Lower lobe of right lung (tissue), 2 donors: ENCODE measurements at regions not wholly inside any gene's neighbourhood (a gene's known extent, or its start where the extent isn't known, plus 50 kb on each side); places are given as distances from the start of the nearest gene placed in this dataset.

Experiments
- ATAC-seq, 2 donors: fragments of 200-7000 bp; cut with Tn5 transposase; one replicate each; pipeline ENCODE4 v1.9.1; 2020 to 2022; ENCODE audit warnings: mild to moderate bottlenecking in 2 of 2, moderate library complexity in 2 of 2
- DNase-seq: peaks from one replicate; pipeline ENCODE4 v3.0.0-alpha.2; 2020
- H3K27ac ChIP-seq: fragments of 200-600 bp; one replicate; pipeline ENCODE4 v1.8.0; 2022
- H3K27me3 ChIP-seq: fragments of 200-600 bp; one replicate; pipeline ENCODE4 v1.8.0; 2022; ENCODE audit warnings: low read depth
- H3K36me3 ChIP-seq: fragments of 200-600 bp; one replicate; pipeline ENCODE4 v1.8.0; 2022; ENCODE audit warnings: mild to moderate bottlenecking
- H3K4me1 ChIP-seq: fragments of 200-600 bp; one replicate; pipeline ENCODE4 v1.8.0; 2022
- H3K4me3 ChIP-seq: fragments of 200-600 bp; one replicate; pipeline ENCODE4 v1.8.0; 2022; ENCODE audit warnings: mild to moderate bottlenecking
- H3K9me3 ChIP-seq: fragments of 200-600 bp; one replicate; pipeline ENCODE4 v1.8.0; 2022
- intact Hi-C: fragments of 100-400 bp; cut with DNase I; formaldehyde crosslinking; loops from one replicate; pipeline ENCODE4 v1.11.0; 2022
- TF ChIP-seq, protein P1 (sequence below): fragments of 200-600 bp; IDR thresholded peaks from one replicate; pipeline ENCODE4 v1.8.0; 2022; ENCODE audit warnings: antibody characterized with exemption, mild to moderate bottlenecking
- donor health status: DM: no; HTN: yes; CAD: no; lungs with severe emphysema.

DNA sequence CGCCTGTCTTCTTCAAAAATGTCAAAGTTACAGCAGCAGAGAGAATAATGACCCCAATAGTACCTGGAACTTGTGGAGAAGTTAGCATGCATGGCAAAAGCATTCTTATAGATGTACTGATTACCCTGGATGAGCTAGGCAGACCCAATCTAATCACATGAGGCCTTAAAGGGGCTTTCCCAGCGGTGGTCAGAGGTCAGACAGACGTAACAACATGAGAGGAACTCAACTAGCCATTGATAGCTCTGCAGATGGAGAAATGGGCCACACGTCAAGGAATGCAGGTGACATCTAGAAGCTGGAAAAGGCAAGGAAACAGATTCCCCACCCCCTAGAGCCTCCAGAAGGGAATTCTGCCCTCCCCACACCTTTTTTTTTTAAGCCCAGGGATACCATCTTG, 156.8 kb upstream of the ARID1B start:
- intact Hi-C loops, result no loop called here
- no peaks in the 10 kb centered on the region for H3K36me3 ChIP-seq
- H3K4me3 ChIP-seq, result no peak overlapping the region

DNA sequence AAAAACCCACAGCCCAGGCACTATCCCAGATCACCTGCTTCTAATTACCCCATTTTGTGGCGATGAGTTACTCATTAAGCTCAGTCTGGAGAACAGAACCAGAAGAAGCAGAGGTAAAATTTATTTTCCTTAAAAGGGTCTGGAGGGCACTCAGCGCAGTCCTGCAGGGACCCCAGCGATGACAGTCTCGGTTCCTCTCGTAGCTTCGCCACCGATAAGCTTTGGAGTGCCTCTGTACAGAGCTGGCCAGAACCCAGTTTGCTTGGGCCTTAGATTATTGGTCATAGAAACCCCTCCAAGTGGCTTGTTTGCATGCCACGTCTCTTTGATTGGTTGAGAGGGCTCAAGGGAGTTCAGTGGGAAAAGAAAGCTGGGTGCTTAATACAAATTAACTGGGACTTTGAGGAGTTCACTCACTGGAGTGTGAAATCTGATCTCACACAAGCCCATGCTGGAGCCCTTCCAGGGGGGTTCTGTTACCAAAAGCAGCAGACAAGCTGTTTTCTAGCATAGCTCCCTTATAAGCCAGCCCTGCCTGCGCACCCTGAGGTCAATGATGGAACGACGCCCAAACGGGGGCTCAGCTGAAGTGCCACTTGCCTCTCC, 158.5 kb upstream of the ARID1B start:
- no peaks in the 10 kb centered on the region for H3K9me3 ChIP-seq
- no peaks in the 10 kb centered on the region for H3K36me3 ChIP-seq
- peak overlapping the region; percentile 16 for H3K4me3 ChIP-seq
- ATAC-seq (peak; percentile 82 to 86), DNase-seq (no peak)
- intact Hi-C loops, result no loop called here
- H3K27me3 ChIP-seq, result no peaks in the 10 kb centered on the region
- peaks cover 13% of the 10 kb centered on the region for H3K4me1 ChIP-seq
- TF ChIP-seq, protein P1, sequence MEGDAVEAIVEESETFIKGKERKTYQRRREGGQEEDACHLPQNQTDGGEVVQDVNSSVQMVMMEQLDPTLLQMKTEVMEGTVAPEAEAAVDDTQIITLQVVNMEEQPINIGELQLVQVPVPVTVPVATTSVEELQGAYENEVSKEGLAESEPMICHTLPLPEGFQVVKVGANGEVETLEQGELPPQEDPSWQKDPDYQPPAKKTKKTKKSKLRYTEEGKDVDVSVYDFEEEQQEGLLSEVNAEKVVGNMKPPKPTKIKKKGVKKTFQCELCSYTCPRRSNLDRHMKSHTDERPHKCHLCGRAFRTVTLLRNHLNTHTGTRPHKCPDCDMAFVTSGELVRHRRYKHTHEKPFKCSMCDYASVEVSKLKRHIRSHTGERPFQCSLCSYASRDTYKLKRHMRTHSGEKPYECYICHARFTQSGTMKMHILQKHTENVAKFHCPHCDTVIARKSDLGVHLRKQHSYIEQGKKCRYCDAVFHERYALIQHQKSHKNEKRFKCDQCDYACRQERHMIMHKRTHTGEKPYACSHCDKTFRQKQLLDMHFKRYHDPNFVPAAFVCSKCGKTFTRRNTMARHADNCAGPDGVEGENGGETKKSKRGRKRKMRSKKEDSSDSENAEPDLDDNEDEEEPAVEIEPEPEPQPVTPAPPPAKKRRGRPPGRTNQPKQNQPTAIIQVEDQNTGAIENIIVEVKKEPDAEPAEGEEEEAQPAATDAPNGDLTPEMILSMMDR, result no peak
- no peak overlapping the region for H3K27ac ChIP-seq

More for the DNA sequence above, 156.8 kb upstream of the ARID1B start:
- no peak for DNase-seq
- H3K27ac ChIP-seq, result no peak overlapping the region
- peaks cover 13% of the 10 kb centered on the region for H3K4me1 ChIP-seq
- no peaks in the 10 kb centered on the region for H3K27me3 ChIP-seq
- no peak for ATAC-seq
- H3K9me3 ChIP-seq, result no peaks in the 10 kb centered on the region
- TF ChIP-seq, protein P1, result no peak

DNA sequence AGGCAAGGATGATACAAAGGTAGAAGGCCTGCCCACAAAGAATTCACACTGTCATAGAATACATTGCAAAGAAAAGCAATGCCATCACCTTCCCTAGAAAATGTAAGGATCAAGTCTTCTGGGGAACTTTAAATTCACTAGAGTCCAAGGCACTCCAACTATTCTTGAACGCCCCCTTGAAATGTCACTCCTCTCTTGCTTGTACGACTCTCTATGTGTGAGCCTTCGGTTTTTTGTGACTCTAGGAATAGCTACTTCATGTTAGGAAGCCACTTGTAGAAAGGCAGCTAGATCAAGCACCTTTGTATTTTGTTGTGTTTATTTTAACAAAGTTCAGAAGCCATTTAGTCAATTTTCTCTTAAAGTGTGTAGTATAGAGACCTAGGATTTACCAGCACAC, 159.2 kb upstream of the ARID1B start:
- intact Hi-C loops, result no loop called here
- H3K27ac ChIP-seq, result no peak overlapping the region
- no peak overlapping the region for H3K4me3 ChIP-seq

DNA sequence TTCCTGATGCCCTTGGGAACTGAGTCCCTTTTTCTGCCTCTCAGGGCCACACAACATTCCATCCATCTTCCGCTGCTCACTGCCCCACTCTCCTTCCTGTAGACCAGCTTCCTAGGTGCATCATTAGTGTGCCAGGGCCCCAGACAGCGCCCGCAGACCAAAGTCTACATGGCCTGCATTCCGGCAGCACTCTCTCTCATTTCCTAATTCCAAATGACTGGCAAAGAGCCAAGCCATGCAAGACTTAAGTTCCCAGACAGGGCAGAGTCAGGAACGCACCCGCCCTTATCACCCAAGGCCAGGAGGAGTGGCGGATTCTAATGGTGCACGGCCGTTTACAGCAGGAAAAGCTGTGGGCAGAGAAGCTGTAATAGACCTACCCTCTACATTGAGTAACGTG, 159.8 kb upstream of the ARID1B start:
- Histone ChIP-seq H3K36me3 (no peaks in the 10 kb centered on the region), H3K9me3 (peaks cover 4% of the 10 kb centered on the region), H3K27me3 (no peaks in the 10 kb centered on the region), H3K4me1 (peaks cover 13% of the 10 kb centered on the region), H3K4me3 (no peak overlapping the region), H3K27ac (no peak overlapping the region)
- intact Hi-C loops, result no loop called here
- TF ChIP-seq, protein P1, result no peak
- ATAC-seq (peak; percentile 68 to 90), DNase-seq (no peak)

More for the DNA sequence above, 159.2 kb upstream of the ARID1B start:
- peak in 1 of 2 donors; percentile 43 for ATAC-seq
- TF ChIP-seq, protein P1, result no peak
- no peak for DNase-seq
- H3K9me3 ChIP-seq, result no peaks in the 10 kb centered on the region
- no peaks in the 10 kb centered on the region for H3K27me3 ChIP-seq
- no peaks in the 10 kb centered on the region for H3K36me3 ChIP-seq
- H3K4me1 ChIP-seq, result peaks cover 13% of the 10 kb centered on the region

DNA sequence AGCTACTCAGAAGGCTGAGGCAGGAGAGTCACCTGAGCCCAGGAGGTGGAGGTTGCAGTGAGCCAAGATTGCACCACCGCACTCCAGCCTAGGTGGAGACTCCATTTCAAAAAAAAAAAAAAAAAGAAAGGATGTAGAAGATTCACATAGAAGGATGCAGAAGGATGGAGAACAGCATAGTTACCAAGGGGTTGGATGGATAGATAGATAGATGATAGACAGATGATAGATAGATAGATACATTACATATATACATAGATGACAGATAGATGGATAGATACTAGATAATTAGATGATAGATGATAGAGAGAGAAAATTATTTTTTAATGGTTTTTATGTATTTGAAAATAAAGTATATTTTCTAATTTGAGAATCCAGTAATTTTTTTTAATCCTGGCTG, 160.7 kb upstream of the ARID1B start:
- DNase-seq (no peak), ATAC-seq (no peak)
- H3K27ac ChIP-seq, result no peak overlapping the region
- no peaks in the 10 kb centered on the region for H3K27me3 ChIP-seq
- H3K4me1 ChIP-seq, result peaks cover 13% of the 10 kb centered on the region
- TF ChIP-seq, protein P1, result no peak
- intact Hi-C loops, result no loop called here
- H3K9me3 ChIP-seq, result peaks cover 13% of the 10 kb centered on the region
- H3K36me3 ChIP-seq, result no peaks in the 10 kb centered on the region
- H3K4me3 ChIP-seq, result no peak overlapping the region
